Keratinocyte (primary cell): ENCODE measurements at regions not wholly inside any gene's neighbourhood (a gene's known extent, or its start where the extent isn't known, plus 50 kb on each side); places are given as distances from the start of the nearest gene placed in this dataset.

Experiments
- DNase-seq: peaks from one replicate; pipeline ENCODE4 v3.0.0-alpha.2; 2011; ENCODE audit warnings: low read depth, missing footprints, low spot score
- FAIRE-seq: peaks from 2 replicates; lab custom pipeline; 2011; peaks lifted over from hg19 to GRCh38; lab: Jason Lieb, UNC
- H2AFZ ChIP-seq: 2 replicates; pipeline ENCODE4 v1.6.0; 2012; ENCODE audit warnings: low read length, control low read depth, inconsistent platforms; ENCODE audit not compliant: control insufficient read depth
- H3K27ac ChIP-seq: 2 replicates; pipeline ENCODE4 v1.5.1; 2011; ENCODE audit warnings: low read length; ENCODE audit not compliant: control insufficient read depth, insufficient read depth
- H3K27me3 ChIP-seq: 3 replicates; pipeline ENCODE4 v1.6.0; 2011; ENCODE audit warnings: low read length; ENCODE audit not compliant: control insufficient read depth, insufficient read depth; ENCODE audit errors: extremely low read depth
- H3K36me3 ChIP-seq, 2 experiments: 2 replicates in 1 of 2; 3 replicates in 1 of 2; pipeline ENCODE4 v1.5.1; 2011; ENCODE audit warnings: low read length in 2 of 2, mild to moderate bottlenecking in 1 of 2; ENCODE audit not compliant: control insufficient read depth in 2 of 2, insufficient read depth in 2 of 2; ENCODE audit errors: extremely low read depth in 1 of 2
- H3K4me1 ChIP-seq: 3 replicates; pipeline ENCODE4 v1.5.1; 2011; ENCODE audit warnings: low read length; ENCODE audit not compliant: control insufficient read depth, insufficient read depth; ENCODE audit errors: extremely low read depth
- H3K4me2 ChIP-seq: 3 replicates; pipeline ENCODE4 v1.6.0; 2011; ENCODE audit warnings: low read depth, low read length; ENCODE audit not compliant: control insufficient read depth, insufficient read depth; ENCODE audit errors: extremely low read depth
- H3K4me3 ChIP-seq, 3 experiments: fragments of 200-600 bp in 1 of 3; sonication (generic) in 1 of 3; 2 replicates in 2 of 3; 3 replicates in 1 of 3; pipeline ENCODE4 v1.5.1; 2011 to 2016; ENCODE audit warnings: low read length in 3 of 3, mild to moderate bottlenecking in 3 of 3, control low read depth in 2 of 3, inconsistent platforms in 1 of 3, low read depth in 1 of 3, mixed read lengths in 1 of 3, mixed run types in 1 of 3, moderate library complexity in 1 of 3; ENCODE audit not compliant: control insufficient read depth in 2 of 3, insufficient read depth in 2 of 3; ENCODE audit errors: extremely low read depth in 1 of 3
- H3K79me2 ChIP-seq: 2 replicates; pipeline ENCODE4 v1.6.0; 2012; ENCODE audit warnings: low read length; ENCODE audit not compliant: control insufficient read depth, insufficient read depth
- H3K9ac ChIP-seq: 3 replicates; pipeline ENCODE4 v1.6.0; 2011; ENCODE audit warnings: low read length; ENCODE audit not compliant: control insufficient read depth, insufficient read depth; ENCODE audit errors: extremely low read depth
- H3K9me1 ChIP-seq: 3 replicates; pipeline ENCODE4 v1.6.0; 2011; ENCODE audit warnings: low read length; ENCODE audit not compliant: control insufficient read depth, insufficient read depth; ENCODE audit errors: extremely low read depth
- H3K9me3 ChIP-seq: 2 replicates; pipeline ENCODE4 v1.5.1; 2012; ENCODE audit warnings: low read depth, low read length; ENCODE audit not compliant: control insufficient read depth
- H4K20me1 ChIP-seq: 3 replicates; pipeline ENCODE4 v1.6.0; 2011; ENCODE audit warnings: low read length; ENCODE audit not compliant: control insufficient read depth, insufficient read depth; ENCODE audit errors: extremely low read depth
- EZH2 ChIP-seq: IDR thresholded peaks from one replicate; pipeline ENCODE4 v1.6.1; 2012; ENCODE audit warnings: inconsistent platforms, mild to moderate bottlenecking, low read length, moderate library complexity
- dilution Hi-C: fragments of 300-500 bp; cut with MboI; formaldehyde crosslinking; loops from one replicate; pipeline ENCODE4 v1.7.0; 2020; ENCODE audit warnings: low sequenced_read_pairs; ENCODE audit not compliant: extremely low pct_ligation_motif_present
- TF ChIP-seq, protein P1 (sequence below), 3 experiments: IDR thresholded peaks in 1 of 3; conservative IDR thresholded peaks in 1 of 3; optimal IDR thresholded peaks in 1 of 3; 2 replicates in 2 of 3; 3 replicates in 1 of 3; pipeline versions ENCODE3 to v1.5.1; 2011; ENCODE audit warnings: low read length in 3 of 3, mild to moderate bottlenecking in 3 of 3, moderate library complexity in 2 of 3, control low read depth in 1 of 3, inconsistent platforms in 1 of 3; ENCODE audit not compliant: insufficient read depth in 2 of 3; ENCODE audit errors: extremely low read depth in 1 of 3

DNA sequence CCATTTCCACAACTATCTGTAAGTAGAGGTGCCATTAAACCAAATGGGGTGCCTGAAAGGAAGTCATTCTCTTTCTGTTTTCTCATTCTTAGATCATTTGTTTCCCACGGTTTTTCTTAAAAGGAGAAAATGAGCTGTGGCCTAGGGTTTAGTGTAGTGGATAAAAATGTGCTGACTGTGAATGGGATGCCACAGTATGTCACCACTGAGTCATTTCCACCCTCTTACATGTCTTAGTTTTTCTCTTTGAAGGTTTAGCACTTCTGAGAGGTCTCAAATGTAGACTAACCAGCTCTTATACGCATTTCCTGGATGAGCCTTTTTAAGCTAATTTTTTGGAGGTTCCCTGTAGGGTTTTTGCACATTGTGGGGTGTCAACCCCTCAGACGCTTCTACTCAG is 244.5 kb upstream of the SPANXN1 start:
- Histone ChIP-seq H3K4me2 (peak overlapping the region; percentile 2), H2AFZ (no peak overlapping the region), H3K9me1 (no peaks in the 10 kb centered on the region), H3K79me2 (no peaks in the 10 kb centered on the region), H3K9ac (no peak overlapping the region), H3K4me1 (peaks cover 3% of the 10 kb centered on the region), H3K9me3 (no peaks in the 10 kb centered on the region), H3K36me3 (no peaks in the 10 kb centered on the region), H4K20me1 (no peaks in the 10 kb centered on the region), H3K27me3 (no peaks in the 10 kb centered on the region), H3K4me3 (no peak overlapping the region), H3K27ac (peak overlapping the region; percentile 47)
- TF ChIP-seq, protein P1, sequence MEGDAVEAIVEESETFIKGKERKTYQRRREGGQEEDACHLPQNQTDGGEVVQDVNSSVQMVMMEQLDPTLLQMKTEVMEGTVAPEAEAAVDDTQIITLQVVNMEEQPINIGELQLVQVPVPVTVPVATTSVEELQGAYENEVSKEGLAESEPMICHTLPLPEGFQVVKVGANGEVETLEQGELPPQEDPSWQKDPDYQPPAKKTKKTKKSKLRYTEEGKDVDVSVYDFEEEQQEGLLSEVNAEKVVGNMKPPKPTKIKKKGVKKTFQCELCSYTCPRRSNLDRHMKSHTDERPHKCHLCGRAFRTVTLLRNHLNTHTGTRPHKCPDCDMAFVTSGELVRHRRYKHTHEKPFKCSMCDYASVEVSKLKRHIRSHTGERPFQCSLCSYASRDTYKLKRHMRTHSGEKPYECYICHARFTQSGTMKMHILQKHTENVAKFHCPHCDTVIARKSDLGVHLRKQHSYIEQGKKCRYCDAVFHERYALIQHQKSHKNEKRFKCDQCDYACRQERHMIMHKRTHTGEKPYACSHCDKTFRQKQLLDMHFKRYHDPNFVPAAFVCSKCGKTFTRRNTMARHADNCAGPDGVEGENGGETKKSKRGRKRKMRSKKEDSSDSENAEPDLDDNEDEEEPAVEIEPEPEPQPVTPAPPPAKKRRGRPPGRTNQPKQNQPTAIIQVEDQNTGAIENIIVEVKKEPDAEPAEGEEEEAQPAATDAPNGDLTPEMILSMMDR (optimal IDR thresholded peaks at IDR 0.05 in 1 of 3, IDR thresholded peaks at IDR 0.05 in 1 of 3, conservative IDR thresholded peaks at IDR 0.05 in 1 of 3; ENCODE audit: extremely low read depth in 1 of 3, insufficient read depth in 2 of 3, low read length in 3 of 3), result no peak
- TF ChIP-seq EZH2, result no peak
- FAIRE-seq, result peak; percentile 67
- dilution Hi-C loops, result no loop called here
- no peak for DNase-seq

DNA sequence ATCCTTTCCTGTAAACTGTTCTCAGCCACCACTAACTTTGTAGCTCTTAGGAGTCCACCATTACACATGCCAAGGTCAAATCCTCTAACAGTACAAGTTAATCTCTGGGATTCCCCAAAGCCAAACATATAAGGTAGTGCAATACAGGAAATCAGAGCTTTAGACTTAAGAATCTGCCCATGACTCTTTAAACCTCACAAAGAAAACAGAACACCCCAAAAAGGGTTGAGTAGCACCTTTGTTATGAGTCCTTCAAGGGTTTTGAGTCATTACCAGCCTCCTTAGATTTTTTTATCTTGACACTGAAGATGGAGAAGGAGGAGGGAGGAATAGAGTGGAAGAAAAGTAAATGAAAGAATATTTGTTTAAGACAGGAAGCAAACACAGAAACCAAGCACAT is 243.9 kb upstream of the SPANXN1 start:
- H2AFZ ChIP-seq, result no peak overlapping the region
- dilution Hi-C loops, result no loop called here
- H3K9me3 ChIP-seq, result no peaks in the 10 kb centered on the region
- DNase-seq (no peak), FAIRE-seq (peak; percentile 17)
- peaks cover 7% of the 10 kb centered on the region for H3K4me1 ChIP-seq
- no peak overlapping the region for H3K9ac ChIP-seq
- no peak overlapping the region for H3K4me2 ChIP-seq
- no peaks in the 10 kb centered on the region for H4K20me1 ChIP-seq
- H3K36me3 ChIP-seq, result no peaks in the 10 kb centered on the region
- peak overlapping the region; percentile 47 for H3K27ac ChIP-seq
- TF ChIP-seq, protein P1 (optimal IDR thresholded peaks at IDR 0.05 in 1 of 3, IDR thresholded peaks at IDR 0.05 in 1 of 3, conservative IDR thresholded peaks at IDR 0.05 in 1 of 3; ENCODE audit: extremely low read depth in 1 of 3, insufficient read depth in 2 of 3, low read length in 3 of 3), result no peak
- TF ChIP-seq EZH2, result no peak
- H3K4me3 ChIP-seq, result no peak overlapping the region
- no peaks in the 10 kb centered on the region for H3K27me3 ChIP-seq
- H3K79me2 ChIP-seq, result no peaks in the 10 kb centered on the region
- H3K9me1 ChIP-seq, result no peaks in the 10 kb centered on the region
